Calu3 (cell line): ENCODE measurements at regions not wholly inside any gene's neighbourhood (a gene's known extent, or its start where the extent isn't known, plus 50 kb on each side); places are given as distances from the start of the nearest gene placed in this dataset.

Source experiments
- BruUV-seq: library from RNA; stranded (reverse); fragments of 400-500 nt; replicated peaks from 2 replicates; lab custom pipeline; 2021; lab: Mats Ljungman, UMichigan
- CTCF ChIA-PET: fragments of 300-600 bp; sonication (Branson Sonifier 250); formaldehyde crosslinking; loops from one replicate; lab custom pipeline; 2022; ENCODE audit warnings: antibody characterized with exemption; lab: Charles Lee
- DNase-seq: peaks from one replicate; pipeline ENCODE4 v3.0.0; 2022
- H3K27ac Mint-ChIP-seq: one replicate; pipeline ENCODE4 v1.8.0; 2022; ENCODE audit warnings: mixed read lengths; ENCODE audit not compliant: unreplicated experiment
- H3K27me3 Mint-ChIP-seq: one replicate; pipeline ENCODE4 v1.8.0; 2022; ENCODE audit warnings: mixed read lengths; ENCODE audit not compliant: unreplicated experiment
- H3K36me3 Mint-ChIP-seq: one replicate; pipeline ENCODE4 v1.8.0; 2022; ENCODE audit warnings: mild to moderate bottlenecking, moderate library complexity, mixed read lengths; ENCODE audit not compliant: insufficient read depth, unreplicated experiment
- H3K4me1 Mint-ChIP-seq: one replicate; pipeline ENCODE4 v1.8.0; 2022; ENCODE audit warnings: mild to moderate bottlenecking, low read depth, mixed read lengths; ENCODE audit not compliant: unreplicated experiment
- H3K4me3 Mint-ChIP-seq: one replicate; pipeline ENCODE4 v1.8.0; 2022; ENCODE audit warnings: mild to moderate bottlenecking, low read depth, moderate library complexity, mixed read lengths; ENCODE audit not compliant: unreplicated experiment
- H3K9me3 Mint-ChIP-seq: one replicate; pipeline ENCODE4 v1.8.0; 2022; ENCODE audit warnings: low read depth, mixed read lengths; ENCODE audit not compliant: unreplicated experiment
- intact Hi-C: fragments of 100-400 bp; cut with micrococcal nuclease; formaldehyde crosslinking; loops from one replicate; pipeline ENCODE4 v1.10.0; 2022; ENCODE audit not compliant: unreplicated experiment
- TF ChIP-seq, protein P1 (sequence below): fragments of 200-600 bp; IDR thresholded peaks from one replicate; pipeline ENCODE4 v1.8.0; 2022; ENCODE audit warnings: antibody characterized with exemption; ENCODE audit not compliant: unreplicated experiment

DNA sequence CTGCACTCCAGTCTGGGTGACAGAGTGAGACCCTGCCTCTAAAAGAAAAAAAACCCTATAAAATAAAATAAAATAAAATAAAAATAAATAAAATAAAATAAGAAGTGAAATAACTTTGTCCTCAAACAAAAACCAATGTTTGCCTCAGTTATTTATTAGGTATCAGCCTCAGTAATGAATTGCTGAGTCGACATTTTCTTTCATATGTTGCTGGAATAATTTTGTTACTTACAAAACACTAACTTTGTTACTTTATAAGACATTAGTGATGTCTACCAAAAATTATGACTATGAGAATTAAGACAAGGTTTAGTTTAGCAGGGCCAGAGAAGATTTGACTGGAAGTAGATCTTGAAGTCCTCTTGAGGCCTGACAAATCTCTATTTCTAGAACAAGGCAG, 2074.5 kb upstream of the PCDH20 start:
- Mint-ChIP-seq H3K4me3 (no peak overlapping the region), H3K27me3 (no peaks in the 10 kb centered on the region), H3K27ac (no peak overlapping the region), H3K36me3 (no peaks in the 10 kb centered on the region), H3K9me3 (no peaks in the 10 kb centered on the region), H3K4me1 (no peaks in the 10 kb centered on the region)
- TF ChIP-seq, protein P1, sequence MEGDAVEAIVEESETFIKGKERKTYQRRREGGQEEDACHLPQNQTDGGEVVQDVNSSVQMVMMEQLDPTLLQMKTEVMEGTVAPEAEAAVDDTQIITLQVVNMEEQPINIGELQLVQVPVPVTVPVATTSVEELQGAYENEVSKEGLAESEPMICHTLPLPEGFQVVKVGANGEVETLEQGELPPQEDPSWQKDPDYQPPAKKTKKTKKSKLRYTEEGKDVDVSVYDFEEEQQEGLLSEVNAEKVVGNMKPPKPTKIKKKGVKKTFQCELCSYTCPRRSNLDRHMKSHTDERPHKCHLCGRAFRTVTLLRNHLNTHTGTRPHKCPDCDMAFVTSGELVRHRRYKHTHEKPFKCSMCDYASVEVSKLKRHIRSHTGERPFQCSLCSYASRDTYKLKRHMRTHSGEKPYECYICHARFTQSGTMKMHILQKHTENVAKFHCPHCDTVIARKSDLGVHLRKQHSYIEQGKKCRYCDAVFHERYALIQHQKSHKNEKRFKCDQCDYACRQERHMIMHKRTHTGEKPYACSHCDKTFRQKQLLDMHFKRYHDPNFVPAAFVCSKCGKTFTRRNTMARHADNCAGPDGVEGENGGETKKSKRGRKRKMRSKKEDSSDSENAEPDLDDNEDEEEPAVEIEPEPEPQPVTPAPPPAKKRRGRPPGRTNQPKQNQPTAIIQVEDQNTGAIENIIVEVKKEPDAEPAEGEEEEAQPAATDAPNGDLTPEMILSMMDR: no peak
- no TSS peak for BruUV-seq
- CTCF ChIA-PET: no interaction called here
- intact Hi-C loops: no loop called here
- DNase-seq: no peak

DNA sequence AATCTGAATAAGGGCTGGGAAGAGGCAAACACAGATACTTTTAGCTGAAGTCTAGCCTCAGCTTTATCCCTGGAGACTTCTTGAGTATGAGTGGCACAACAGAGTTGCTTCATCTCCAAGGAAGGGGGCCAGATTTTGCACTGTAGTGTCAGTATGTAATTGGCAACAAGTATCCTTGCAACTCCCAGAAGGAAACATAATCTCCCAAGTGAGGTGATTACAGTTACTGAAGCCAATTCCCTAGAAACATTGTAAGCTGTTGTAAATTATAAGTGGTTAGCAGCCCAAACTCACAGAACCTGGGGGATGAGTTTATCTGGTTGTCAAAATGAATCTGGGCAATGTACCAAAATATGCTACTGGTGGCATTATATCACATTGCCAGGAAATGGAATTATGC, 2065.7 kb upstream of the PCDH20 start:
- TF ChIP-seq, protein P1: no peak
- intact Hi-C loops: no loop called here
- CTCF ChIA-PET: no interaction called here
- DNase-seq: no peak
- no peak overlapping the region for H3K4me3 Mint-ChIP-seq
- no peak overlapping the region for H3K27ac Mint-ChIP-seq
- BruUV-seq: no TSS peak
- H3K9me3 Mint-ChIP-seq: no peaks in the 10 kb centered on the region
- no peaks in the 10 kb centered on the region for H3K36me3 Mint-ChIP-seq
- no peaks in the 10 kb centered on the region for H3K27me3 Mint-ChIP-seq
- no peaks in the 10 kb centered on the region for H3K4me1 Mint-ChIP-seq

DNA sequence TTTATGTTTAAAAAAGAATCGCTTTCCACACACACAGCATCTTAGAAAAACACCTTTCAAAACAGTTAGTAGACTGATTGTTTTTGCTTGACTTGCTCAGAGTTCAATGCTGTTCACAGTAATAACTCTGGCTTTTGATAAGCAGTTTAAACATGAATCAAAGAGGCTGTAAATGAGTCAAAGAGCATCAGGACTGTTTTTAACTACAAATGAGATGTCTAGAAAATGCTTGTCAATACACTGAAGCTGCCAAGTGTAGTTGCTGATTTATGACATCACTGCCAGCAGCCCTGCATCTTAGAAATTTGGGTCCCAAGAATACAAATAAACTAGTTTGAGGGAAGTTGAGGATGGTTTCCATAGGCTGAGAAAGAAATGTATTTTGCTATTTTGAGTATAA, 2057.1 kb upstream of the PCDH20 start:
- TF ChIP-seq, protein P1: no peak
- Mint-ChIP-seq H3K4me1 (no peaks in the 10 kb centered on the region), H3K27ac (no peak overlapping the region), H3K4me3 (no peak overlapping the region), H3K36me3 (no peaks in the 10 kb centered on the region), H3K9me3 (no peaks in the 10 kb centered on the region), H3K27me3 (no peaks in the 10 kb centered on the region)
- CTCF ChIA-PET: no interaction called here
- intact Hi-C loops: no loop called here
- no peak for DNase-seq
- no TSS peak for BruUV-seq

DNA sequence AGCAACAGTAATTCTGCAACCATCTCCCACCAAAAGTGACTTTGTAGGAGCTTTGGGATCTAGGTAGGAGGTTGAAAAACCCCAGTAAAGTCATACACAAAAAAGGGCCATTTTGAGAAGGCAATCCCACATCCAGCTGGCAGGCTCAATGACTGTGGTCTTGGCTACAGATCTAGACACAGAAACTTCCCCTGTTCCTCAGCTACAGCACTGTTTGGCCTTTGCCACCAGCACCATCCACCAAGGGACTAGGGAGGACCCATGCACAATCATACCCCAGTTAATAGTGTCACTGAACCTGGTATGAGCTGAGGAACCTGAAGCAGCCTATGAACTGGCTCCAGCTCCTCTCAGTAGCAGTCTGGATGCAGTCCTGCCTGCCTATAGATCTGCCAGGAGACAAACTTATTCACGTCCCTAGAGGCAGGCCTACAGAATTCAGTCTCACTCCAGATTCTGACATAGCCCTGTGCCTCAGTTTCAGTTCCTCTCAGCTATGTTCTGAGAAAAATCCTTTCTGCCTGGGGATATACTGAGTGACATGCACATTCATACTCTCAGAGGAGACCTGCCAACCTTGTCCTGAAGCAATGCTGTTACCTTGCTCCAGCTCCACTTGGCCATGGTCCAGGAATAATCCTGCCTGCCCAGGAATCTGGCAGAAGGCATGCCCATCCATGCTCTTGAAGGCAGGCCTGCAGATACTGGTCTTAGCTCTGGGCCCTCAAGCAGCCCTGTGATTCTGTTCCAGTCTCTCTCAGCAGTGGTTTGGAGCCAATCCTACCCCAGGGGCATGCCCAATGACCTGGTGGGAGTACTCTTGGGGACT, 2048.3 kb upstream of the PCDH20 start:
- intact Hi-C loops: no loop called here
- no TSS peak for BruUV-seq
- Mint-ChIP-seq H3K4me1 (no peaks in the 10 kb centered on the region), H3K9me3 (no peaks in the 10 kb centered on the region), H3K27me3 (no peaks in the 10 kb centered on the region), H3K4me3 (no peak overlapping the region), H3K36me3 (no peaks in the 10 kb centered on the region), H3K27ac (no peak overlapping the region)
- CTCF ChIA-PET: no interaction called here
- no peak for DNase-seq
- TF ChIP-seq, protein P1: no peak
